HG03432 (cell line): ENCODE measurements at regions not wholly inside any gene's neighbourhood (a gene's known extent, or its start where the extent isn't known, plus 50 kb on each side); places are given as distances from the start of the nearest gene placed in this dataset.

Source experiments
- ATAC-seq: cut with Tn5 transposase; IDR thresholded peaks from one replicate; pipeline ENCODE4 v1.9.1; 2021; ENCODE audit warnings: mild to moderate bottlenecking, moderate library complexity; ENCODE audit not compliant: unreplicated experiment

DNA sequence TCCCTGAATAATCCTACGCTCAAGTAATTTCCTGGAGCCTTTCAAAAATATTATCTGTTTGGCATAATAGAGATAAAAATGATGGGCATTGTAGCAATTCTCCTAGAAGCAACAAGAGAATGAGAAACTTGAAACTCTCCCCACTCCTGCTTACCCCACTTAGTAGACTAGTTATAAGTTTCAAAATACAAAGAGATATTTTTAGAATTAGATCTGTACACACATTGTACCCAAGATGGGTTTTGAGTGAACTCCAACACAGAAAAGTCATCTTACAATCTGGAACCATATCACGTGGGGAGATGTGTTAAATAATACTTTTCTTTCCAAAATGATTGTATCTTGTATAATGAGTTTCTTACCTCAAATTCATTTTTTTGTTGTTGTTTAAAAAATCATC is 484.9 kb downstream of the LPIN1 start:
- no peak for ATAC-seq

- no peak for ATAC-seq
Measured at GRCh38 chr2:12232876-12233275, 483.9 kb upstream of the TRIB2 start.

DNA sequence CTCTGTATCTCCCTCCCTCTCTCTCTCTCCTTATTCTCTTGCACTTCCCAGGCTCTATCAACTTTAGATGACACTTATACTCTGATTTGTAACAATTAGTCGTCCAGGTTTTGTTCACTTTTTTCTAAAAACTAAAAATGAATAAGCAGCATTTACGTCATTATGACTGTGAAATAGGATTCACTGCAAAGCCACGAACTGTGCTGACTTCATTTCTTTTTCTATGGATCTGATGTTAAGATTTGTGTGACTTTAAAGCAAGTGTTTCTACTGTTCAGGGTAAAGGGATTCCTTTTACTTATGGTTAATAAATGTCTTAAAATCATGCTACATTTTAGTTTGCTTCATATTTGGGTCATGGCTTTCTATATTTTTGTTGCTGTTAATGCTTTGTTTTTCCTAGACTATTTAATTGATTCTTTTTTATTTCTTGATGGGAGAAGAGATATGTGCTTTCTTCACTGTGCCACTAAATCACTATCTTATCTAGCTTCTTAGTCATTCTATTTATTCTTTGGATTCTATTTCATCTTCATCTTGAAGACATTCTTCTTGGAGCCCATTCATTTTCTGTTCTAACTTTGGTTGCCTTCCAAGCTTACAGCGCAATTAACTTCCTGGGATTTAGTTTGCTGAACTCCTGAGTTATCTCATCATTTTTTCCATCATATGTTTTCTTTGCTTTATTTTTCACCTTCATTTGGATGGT is 480.4 kb upstream of the TRIB2 start:
- no peak for ATAC-seq

DNA sequence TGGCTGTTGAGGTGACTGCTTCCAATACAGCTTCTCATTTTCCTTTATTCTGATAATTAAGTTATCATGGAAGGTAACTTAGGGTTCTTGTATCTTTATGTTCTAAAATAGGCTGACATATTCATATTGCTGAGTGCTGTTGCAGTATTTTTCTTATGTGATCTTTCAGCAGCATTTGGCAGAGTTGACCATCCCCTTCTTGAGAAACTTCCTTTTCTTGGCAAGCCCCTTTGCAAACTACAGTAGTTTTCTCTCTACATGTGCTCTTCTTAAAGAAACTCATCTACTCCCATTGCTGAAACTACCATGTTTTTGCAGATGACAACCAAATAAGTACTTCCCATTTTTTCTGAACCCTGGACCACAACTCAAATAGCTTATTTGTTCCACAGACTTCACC is 476.5 kb upstream of the TRIB2 start:
- no peak for ATAC-seq

- ATAC-seq: no peak
Measured at GRCh38 chr2:12243381-12243780, 473.4 kb upstream of the TRIB2 start.

GRCh38 chr2:12244070-12244469 is 472.7 kb upstream of the TRIB2 start:
- no peak for ATAC-seq

GRCh38 chr2:12251121-12251520 is 465.6 kb upstream of the TRIB2 start:
- ATAC-seq: no peak

DNA sequence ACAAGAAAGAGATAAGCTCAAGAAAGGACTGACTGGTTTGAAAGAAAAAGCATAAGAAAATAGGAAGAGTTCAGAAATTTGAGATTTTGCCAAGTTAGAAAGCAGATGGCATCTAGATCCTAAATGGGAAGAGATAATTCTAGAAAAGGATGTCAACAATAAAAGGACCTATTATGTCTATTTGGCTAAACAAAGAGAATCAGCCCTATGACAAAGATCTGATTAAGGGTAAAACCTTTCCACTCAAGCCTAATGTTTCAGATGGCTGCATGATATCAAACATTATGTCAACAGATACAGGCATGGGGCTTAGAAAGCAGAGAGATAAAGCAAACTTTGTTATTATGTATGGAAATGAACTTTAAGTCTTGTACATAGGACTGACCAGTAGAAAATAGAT is 465.0 kb upstream of the TRIB2 start:
- ATAC-seq: no peak

GRCh38 chr2:12253167-12253778 is 463.5 kb upstream of the TRIB2 start:
- ATAC-seq: no peak

- no peak for ATAC-seq
Measured at GRCh38 chr2:12254280-12254860, 462.4 kb upstream of the TRIB2 start.

DNA sequence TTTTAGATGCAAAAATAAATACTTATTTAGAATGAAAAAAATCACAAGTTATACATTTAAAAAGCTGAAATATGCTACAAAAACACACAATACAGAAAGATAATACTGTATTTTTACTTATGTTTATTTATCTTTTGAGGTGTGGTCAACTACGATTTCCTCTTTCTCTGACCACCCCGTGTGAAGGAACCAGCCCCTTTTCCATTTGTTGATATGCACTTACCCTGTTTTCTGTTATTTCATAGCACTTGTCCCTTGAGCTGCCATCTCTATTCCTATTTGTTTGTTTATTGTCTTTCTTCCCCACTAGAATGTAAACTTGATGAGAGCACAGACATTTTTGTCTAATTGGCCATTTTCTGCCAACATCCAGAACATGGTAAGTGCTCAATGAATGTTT is 460.5 kb upstream of the TRIB2 start:
- no peak for ATAC-seq

DNA sequence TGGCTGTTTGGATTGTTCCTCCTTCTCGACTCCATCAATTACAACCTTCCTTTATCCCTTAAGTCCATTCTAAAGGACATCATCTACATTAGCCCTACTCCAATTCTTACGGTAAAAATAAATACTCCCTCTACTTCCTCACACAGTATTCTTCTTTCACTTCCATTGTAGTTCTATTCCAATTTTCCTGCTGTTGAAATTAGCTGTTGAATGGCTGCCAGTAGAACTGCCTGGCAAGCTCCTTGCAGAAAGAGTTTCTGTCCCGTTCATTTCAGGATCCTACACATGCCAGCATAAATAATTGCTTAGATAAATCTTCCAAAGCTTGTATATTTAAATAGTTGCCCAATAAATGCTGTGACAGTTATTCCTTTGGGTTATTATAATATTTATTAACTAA is 459.3 kb upstream of the TRIB2 start:
- ATAC-seq: no peak

GRCh38 chr2:12259493-12259892 is 457.2 kb upstream of the TRIB2 start:
- no peak for ATAC-seq

- ATAC-seq: no peak
Measured at GRCh38 chr2:12261986-12262680, 454.6 kb upstream of the TRIB2 start.

DNA sequence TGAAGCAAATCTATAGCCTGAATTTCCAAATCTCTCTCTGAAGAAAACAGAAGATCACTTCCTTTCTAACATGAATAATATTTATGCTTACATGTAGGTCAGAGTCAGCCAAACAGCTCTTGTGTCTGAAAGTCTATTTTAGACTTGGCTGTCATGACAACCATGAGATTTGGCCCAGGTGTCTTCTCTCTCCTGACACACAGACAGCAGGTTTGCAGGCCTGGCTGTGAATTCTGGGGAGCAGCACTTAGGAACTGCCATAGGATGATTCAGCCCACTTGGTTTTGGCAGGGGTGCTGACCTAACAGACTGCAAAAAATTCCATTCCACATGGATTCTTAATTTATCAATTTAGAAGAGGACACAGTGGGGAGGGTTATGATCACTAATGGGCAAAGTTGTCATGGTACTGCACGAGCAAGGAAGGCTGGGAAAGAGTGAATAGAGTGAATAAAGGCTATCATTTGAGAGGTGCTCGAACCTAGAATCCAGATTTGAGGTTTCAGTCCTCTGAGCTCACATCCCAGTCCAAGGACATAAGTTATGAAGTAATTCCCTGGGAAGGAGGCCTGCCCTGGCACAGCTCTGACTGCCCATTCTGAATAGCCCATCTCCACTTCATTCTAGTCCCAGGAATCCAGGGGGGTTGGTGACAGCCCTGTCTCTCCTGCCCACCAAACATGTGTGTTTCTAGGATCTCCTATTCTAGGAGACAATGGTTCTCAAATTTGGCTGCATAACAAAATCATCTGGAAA is 453.9 kb upstream of the TRIB2 start:
- peak; percentile 85 for ATAC-seq

DNA sequence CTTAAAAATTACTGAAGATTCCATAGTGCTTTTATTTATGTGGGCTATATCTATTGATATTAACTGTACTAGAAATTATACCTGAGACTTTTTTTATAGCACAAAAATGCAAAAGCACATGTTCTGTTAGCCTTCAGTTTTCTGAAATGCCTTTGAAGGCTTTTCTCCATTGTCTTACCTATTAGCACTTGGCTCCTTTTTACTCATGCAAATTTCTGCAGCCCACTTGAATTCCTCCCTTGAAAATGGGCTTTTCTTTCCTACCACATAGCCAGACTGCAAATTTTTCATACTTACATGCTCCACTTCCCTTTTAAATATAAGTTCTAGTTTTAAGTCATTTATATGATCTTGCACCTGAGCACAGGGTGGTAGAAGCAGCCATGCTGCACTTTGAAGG is 453.0 kb upstream of the TRIB2 start:
- ATAC-seq: no peak

GRCh38 chr2:12264146-12264545 is 452.6 kb upstream of the TRIB2 start:
- ATAC-seq: no peak

DNA sequence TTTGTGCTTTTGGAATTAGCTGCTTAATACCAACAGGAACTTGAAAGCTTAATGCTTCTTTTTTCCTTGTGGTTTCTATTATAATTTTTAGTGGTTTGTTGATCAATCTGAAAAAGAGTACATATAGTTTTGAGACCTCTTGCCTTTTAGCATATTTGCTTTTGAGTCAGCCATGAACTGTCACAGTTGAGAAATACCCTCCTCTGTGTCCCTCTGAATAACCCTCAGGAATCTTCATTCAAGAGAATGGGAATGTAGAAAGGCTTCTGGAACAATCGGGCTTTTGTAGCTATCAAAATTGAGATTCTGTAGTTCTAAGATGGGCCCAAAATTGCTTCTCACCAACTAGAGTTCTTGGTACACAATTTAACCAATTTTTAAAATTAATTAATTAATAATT is 451.1 kb upstream of the TRIB2 start:
- no peak for ATAC-seq

DNA sequence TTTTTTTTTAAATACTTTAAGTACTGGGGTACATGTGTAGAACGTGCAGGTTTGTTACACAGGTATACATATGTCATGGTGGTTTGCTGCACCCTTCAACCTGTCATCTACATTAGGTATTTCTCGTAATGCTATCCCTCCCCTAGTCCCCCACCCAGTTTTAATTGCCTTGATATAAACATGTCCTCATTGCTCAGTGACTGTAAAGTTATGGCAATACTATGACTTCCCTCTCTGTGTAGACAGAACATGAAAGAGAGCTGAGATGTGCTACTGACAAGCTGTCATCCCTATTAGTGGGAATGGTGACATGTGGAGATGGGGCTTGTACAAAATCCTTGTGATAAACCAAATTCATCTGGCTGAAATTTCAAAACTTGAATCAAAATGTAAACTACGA is 449.7 kb upstream of the TRIB2 start:
- ATAC-seq: no peak

- ATAC-seq: no peak
Measured at GRCh38 chr2:12269041-12269972, 447.4 kb upstream of the TRIB2 start.
